Osteocyte (in vitro differentiated cells): ENCODE measurements at regions not wholly inside any gene's neighbourhood (a gene's known extent, or its start where the extent isn't known, plus 50 kb on each side); places are given as distances from the start of the nearest gene placed in this dataset.

Experiments used
- DNase-seq: peaks from one replicate; pipeline ENCODE4 v3.0.0; 2021; ENCODE audit warnings: mixed read lengths; ENCODE audit not compliant: unreplicated experiment; ENCODE audit errors: extremely low spot score
- H3K27ac Mint-ChIP-seq: one replicate; pipeline ENCODE4 v1.8.0; 2021; ENCODE audit warnings: mild to moderate bottlenecking, mixed read lengths; ENCODE audit not compliant: unreplicated experiment
- H3K27me3 Mint-ChIP-seq: one replicate; pipeline ENCODE4 v1.8.0; 2021; ENCODE audit warnings: mixed read lengths; ENCODE audit not compliant: unreplicated experiment
- H3K36me3 Mint-ChIP-seq: one replicate; pipeline ENCODE4 v1.8.0; 2021; ENCODE audit warnings: mixed read lengths; ENCODE audit not compliant: unreplicated experiment
- H3K4me1 Mint-ChIP-seq: one replicate; pipeline ENCODE4 v1.8.0; 2021; ENCODE audit warnings: mixed read lengths; ENCODE audit not compliant: unreplicated experiment
- H3K4me3 Mint-ChIP-seq: one replicate; pipeline ENCODE4 v1.8.0; 2021; ENCODE audit warnings: mild to moderate bottlenecking, moderate library complexity, mixed read lengths; ENCODE audit not compliant: unreplicated experiment
- H3K9me3 Mint-ChIP-seq: one replicate; pipeline ENCODE4 v1.8.0; 2021; ENCODE audit warnings: mixed read lengths; ENCODE audit not compliant: unreplicated experiment
- CTCF ChIP-seq: fragments of 200-600 bp; sonication (generic); IDR thresholded peaks from 2 replicates; pipeline ENCODE4 v1.5.0; 2021; ENCODE audit warnings: antibody characterized with exemption, mild to moderate bottlenecking, moderate library complexity

DNA sequence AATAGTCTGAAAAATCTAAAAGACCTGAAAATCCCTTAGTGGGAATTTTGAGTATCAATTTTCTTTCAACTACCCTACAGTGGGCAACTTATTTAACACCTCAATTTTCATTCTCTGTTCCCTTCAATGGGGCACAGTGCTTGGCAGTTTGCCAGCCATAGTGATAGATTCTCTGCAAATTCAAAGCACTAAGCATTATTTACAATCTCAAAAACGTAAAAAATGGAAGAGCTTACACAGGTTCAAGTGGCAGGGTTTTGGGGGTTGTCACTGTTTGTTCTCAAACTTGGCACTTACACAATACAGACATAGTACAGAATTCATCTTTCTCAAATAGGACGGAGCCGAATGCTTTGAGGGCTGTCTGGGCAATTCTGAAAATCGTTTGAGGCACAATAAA is 515.0 kb downstream of the EFNA5 start:
- H3K27me3 Mint-ChIP-seq: no peaks in the 10 kb centered on the region
- peaks cover 5% of the 10 kb centered on the region for H3K4me1 Mint-ChIP-seq
- peaks cover 6% of the 10 kb centered on the region for H3K9me3 Mint-ChIP-seq
- H3K4me3 Mint-ChIP-seq: no peak overlapping the region
- H3K36me3 Mint-ChIP-seq: peaks cover 5% of the 10 kb centered on the region
- no peak for TF ChIP-seq CTCF
- H3K27ac Mint-ChIP-seq: no peak overlapping the region
- DNase-seq: no peak

DNA sequence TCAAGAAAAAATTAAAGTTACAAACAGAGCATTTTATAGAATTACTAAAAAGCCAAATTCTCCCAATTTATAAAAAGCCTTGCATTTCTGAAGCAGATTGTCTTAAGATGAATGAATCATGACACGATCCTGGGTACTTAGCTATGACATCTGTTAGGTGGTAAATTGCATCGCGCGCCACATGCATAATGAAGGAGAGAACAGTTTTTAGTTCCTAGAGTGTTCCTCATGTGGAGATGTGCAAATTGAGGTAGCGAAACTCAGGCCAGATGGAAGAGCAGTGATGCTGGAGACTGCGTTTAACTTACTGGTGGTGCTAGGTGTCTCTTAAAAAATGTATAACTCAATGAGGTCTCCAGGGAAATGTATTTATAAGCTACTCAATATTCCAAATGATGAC is 516.1 kb downstream of the EFNA5 start:
- Mint-ChIP-seq H3K4me1 (peaks cover 8% of the 10 kb centered on the region), H3K36me3 (no peaks in the 10 kb centered on the region), H3K4me3 (no peak overlapping the region), H3K27ac (no peak overlapping the region), H3K9me3 (no peaks in the 10 kb centered on the region), H3K27me3 (no peaks in the 10 kb centered on the region)
- no peak for DNase-seq
- TF ChIP-seq CTCF: no peak

GRCh38 chr5:107153283-107153682 is 517.5 kb downstream of the EFNA5 start:
- Mint-ChIP-seq H3K36me3 (no peaks in the 10 kb centered on the region), H3K9me3 (no peaks in the 10 kb centered on the region), H3K4me3 (no peak overlapping the region), H3K4me1 (peaks cover 8% of the 10 kb centered on the region), H3K27me3 (no peaks in the 10 kb centered on the region), H3K27ac (no peak overlapping the region)
- DNase-seq: no peak
- no peak for TF ChIP-seq CTCF

GRCh38 chr5:107149243-107150005 is 521.3 kb downstream of the EFNA5 start:
- Mint-ChIP-seq H3K4me1 (peaks cover 16% of the 10 kb centered on the region), H3K9me3 (no peaks in the 10 kb centered on the region), H3K36me3 (no peaks in the 10 kb centered on the region), H3K27me3 (no peaks in the 10 kb centered on the region), H3K27ac (no peak overlapping the region), H3K4me3 (no peak overlapping the region)
- no peak for TF ChIP-seq CTCF
- no peak for DNase-seq

DNA sequence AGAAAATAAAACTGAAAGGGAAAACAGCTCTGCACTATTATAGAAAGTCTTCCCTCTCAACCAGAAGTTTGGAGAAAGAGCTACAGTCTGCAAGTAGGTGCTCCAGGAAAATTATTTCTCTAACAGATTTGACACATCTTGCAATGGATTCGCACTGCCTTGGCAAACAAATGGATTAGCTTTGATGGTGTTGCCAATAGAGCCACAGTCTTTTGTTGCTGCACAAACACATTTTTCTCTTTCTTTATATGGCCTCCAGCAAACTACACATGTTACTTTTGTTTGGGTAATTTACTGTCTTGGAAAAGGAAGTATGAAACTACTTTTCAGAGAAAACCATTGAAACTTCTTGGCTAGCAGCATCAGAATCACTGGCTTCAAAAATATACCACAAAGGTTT is 523.1 kb downstream of the EFNA5 start:
- H3K9me3 Mint-ChIP-seq: peaks cover 2% of the 10 kb centered on the region
- no peak for DNase-seq
- peaks cover 11% of the 10 kb centered on the region for H3K4me1 Mint-ChIP-seq
- TF ChIP-seq CTCF: no peak
- H3K36me3 Mint-ChIP-seq: no peaks in the 10 kb centered on the region
- H3K27ac Mint-ChIP-seq: no peak overlapping the region
- no peak overlapping the region for H3K4me3 Mint-ChIP-seq
- no peaks in the 10 kb centered on the region for H3K27me3 Mint-ChIP-seq
